Endothelial cell of umbilical vein (primary cell): ENCODE measurements at regions not wholly inside any gene's neighbourhood (a gene's known extent, or its start where the extent isn't known, plus 50 kb on each side); places are given as distances from the start of the nearest gene placed in this dataset.

Experiments
- CTCF ChIP-seq, 2 donors: IDR thresholded peaks; 1 replicate in 1 of 2; 2 replicates in 1 of 2; pipeline ENCODE4 v1.5.1; 2011; ENCODE audit warnings: low read length in 2 of 2, mild to moderate bottlenecking in 2 of 2, moderate library complexity in 2 of 2, control low read depth in 1 of 2, inconsistent platforms in 1 of 2, low read depth in 1 of 2; ENCODE audit not compliant: insufficient read depth in 1 of 2; ENCODE audit errors: extremely low read depth in 1 of 2
- EZH2 ChIP-seq: IDR thresholded peaks from 2 replicates; pipeline ENCODE4 v1.6.1; 2012; ENCODE audit warnings: borderline replicate concordance, low read depth, mild to moderate bottlenecking, moderate library complexity, low read length, inconsistent platforms; ENCODE audit not compliant: severe bottlenecking
- JUN ChIP-seq: IDR thresholded peaks from 2 replicates; pipeline ENCODE4 v1.6.1; 2011; ENCODE audit warnings: borderline replicate concordance, low read depth; ENCODE audit not compliant: insufficient read length, insufficient read depth
- MAX ChIP-seq: IDR thresholded peaks from 2 replicates; pipeline ENCODE4 v1.6.1; 2011; ENCODE audit not compliant: insufficient read depth, insufficient read length
- POLR2A ChIP-seq: IDR thresholded peaks from 2 replicates; pipeline ENCODE4 v1.6.1; 2012; ENCODE audit warnings: low read depth, mild to moderate bottlenecking, control low read depth, low read length
- POLR2AphosphoS5 ChIP-seq: IDR thresholded peaks from 2 replicates; pipeline ENCODE4 v1.6.1; 2012; ENCODE audit warnings: low read depth, mild to moderate bottlenecking, control low read depth, low read length, moderate library complexity; ENCODE audit not compliant: insufficient read depth

- no peak for TF ChIP-seq CTCF (IDR thresholded peaks at IDR 0.05; ENCODE audit: extremely low read depth in 1 of 2, insufficient read depth in 1 of 2, low read depth in 1 of 2, low read length in 2 of 2)
- TF ChIP-seq EZH2: no peak
- TF ChIP-seq POLR2A: no peak
- TF ChIP-seq POLR2AphosphoS5: no peak
- no peak for TF ChIP-seq MAX
- TF ChIP-seq JUN: no peak
Measured at GRCh38 chr5:13997514-13997913, 53.0 kb upstream of the DNAH5 start.
